ENCODE measurements at regions not wholly inside any gene's neighbourhood (a gene's known extent, or its start where the extent isn't known, plus 50 kb on each side); places are given as distances from the start of the nearest gene placed in this dataset.

DNA sequence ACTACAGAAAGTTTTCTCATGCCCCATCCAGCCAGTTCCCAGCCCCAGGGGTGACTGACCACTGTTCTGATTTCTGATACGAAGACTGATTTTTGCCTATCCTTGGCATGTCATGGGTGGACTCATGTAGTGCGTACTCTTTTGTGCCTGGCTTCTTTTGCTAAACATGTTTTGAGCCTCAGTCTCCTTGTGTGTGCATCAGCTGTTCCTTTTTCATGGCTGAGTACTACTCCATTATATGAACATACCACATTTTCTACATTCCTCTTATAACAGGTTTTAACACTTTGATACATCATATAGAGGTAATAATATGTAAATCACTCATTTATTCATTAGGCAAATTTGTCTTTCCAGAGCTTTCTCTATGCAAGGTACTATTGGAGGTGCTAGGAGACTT is 126.7 kb downstream of the ANAPC4 start:
- no peak for DNase-seq (ENCODE audit: unreplicated experiment)
- Mint-ChIP-seq H3K4me3 (ENCODE audit: unreplicated experiment) (no peak overlapping the region), H3K9me3 (ENCODE audit: unreplicated experiment) (no peaks in the 10 kb centered on the region), H3K27ac (ENCODE audit: low read depth, unreplicated experiment) (no peak overlapping the region), H3K27me3 (ENCODE audit: insufficient read depth, unreplicated experiment) (no peaks in the 10 kb centered on the region), H3K36me3 (ENCODE audit: insufficient read depth, unreplicated experiment) (peaks cover 7% of the 10 kb centered on the region), H3K4me1 (ENCODE audit: insufficient read depth, unreplicated experiment) (no peaks in the 10 kb centered on the region)
- TF ChIP-seq, protein P1, sequence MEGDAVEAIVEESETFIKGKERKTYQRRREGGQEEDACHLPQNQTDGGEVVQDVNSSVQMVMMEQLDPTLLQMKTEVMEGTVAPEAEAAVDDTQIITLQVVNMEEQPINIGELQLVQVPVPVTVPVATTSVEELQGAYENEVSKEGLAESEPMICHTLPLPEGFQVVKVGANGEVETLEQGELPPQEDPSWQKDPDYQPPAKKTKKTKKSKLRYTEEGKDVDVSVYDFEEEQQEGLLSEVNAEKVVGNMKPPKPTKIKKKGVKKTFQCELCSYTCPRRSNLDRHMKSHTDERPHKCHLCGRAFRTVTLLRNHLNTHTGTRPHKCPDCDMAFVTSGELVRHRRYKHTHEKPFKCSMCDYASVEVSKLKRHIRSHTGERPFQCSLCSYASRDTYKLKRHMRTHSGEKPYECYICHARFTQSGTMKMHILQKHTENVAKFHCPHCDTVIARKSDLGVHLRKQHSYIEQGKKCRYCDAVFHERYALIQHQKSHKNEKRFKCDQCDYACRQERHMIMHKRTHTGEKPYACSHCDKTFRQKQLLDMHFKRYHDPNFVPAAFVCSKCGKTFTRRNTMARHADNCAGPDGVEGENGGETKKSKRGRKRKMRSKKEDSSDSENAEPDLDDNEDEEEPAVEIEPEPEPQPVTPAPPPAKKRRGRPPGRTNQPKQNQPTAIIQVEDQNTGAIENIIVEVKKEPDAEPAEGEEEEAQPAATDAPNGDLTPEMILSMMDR (IDR thresholded peaks at IDR 0.05; ENCODE audit: unreplicated experiment): no peak
- POLR2A ChIA-PET: interaction anchor here (0.7 kb wide), 1 partner anchor 50 kb away, joined by 3 read pairs; no protein-coding TSS in a partner anchor
- intact Hi-C loops (cut with micrococcal nuclease): no loop called here
- BruUV-seq (replicated peaks): no TSS peak
- CTCF ChIA-PET: no interaction called here

- intact Hi-C loops (cut with micrococcal nuclease): no loop called here
- peaks cover 7% of the 10 kb centered on the region for H3K36me3 Mint-ChIP-seq (ENCODE audit: insufficient read depth, unreplicated experiment)
- CTCF ChIA-PET: no interaction called here
Measured at GRCh38 chr4:25504932-25505636, 128.0 kb downstream of the ANAPC4 start.

GRCh38 chr4:25505637-25505991 is 128.6 kb downstream of the ANAPC4 start:
- Mint-ChIP-seq H3K4me1 (ENCODE audit: insufficient read depth, unreplicated experiment) (no peaks in the 10 kb centered on the region), H3K27me3 (ENCODE audit: insufficient read depth, unreplicated experiment) (no peaks in the 10 kb centered on the region), H3K27ac (ENCODE audit: low read depth, unreplicated experiment) (no peak overlapping the region), H3K4me3 (ENCODE audit: unreplicated experiment) (no peak overlapping the region), H3K36me3 (ENCODE audit: insufficient read depth, unreplicated experiment) (peaks cover 7% of the 10 kb centered on the region), H3K9me3 (ENCODE audit: unreplicated experiment) (no peaks in the 10 kb centered on the region)
- DNase-seq (ENCODE audit: unreplicated experiment): no peak
- intact Hi-C loops (cut with micrococcal nuclease): no loop called here
- CTCF ChIA-PET: interaction anchor here (1.1 kb wide), 1 partner anchor 262 kb away, joined by 3 read pairs; no protein-coding TSS in a partner anchor
- TF ChIP-seq, protein P1 (IDR thresholded peaks at IDR 0.05; ENCODE audit: unreplicated experiment): no peak
- POLR2A ChIA-PET: no interaction called here
- BruUV-seq (replicated peaks): no TSS peak

More at GRCh38 chr4:25504932-25505636, 128.0 kb downstream of the ANAPC4 start:
- TF ChIP-seq, protein P1 (IDR thresholded peaks at IDR 0.05; ENCODE audit: unreplicated experiment): no peak
- Mint-ChIP-seq H3K27ac (ENCODE audit: low read depth, unreplicated experiment) (no peak overlapping the region), H3K4me3 (ENCODE audit: unreplicated experiment) (no peak overlapping the region), H3K4me1 (ENCODE audit: insufficient read depth, unreplicated experiment) (no peaks in the 10 kb centered on the region), H3K9me3 (ENCODE audit: unreplicated experiment) (no peaks in the 10 kb centered on the region), H3K27me3 (ENCODE audit: insufficient read depth, unreplicated experiment) (no peaks in the 10 kb centered on the region)
- POLR2A ChIA-PET: no interaction called here
- no TSS peak for BruUV-seq (replicated peaks)
- no peak for DNase-seq (ENCODE audit: unreplicated experiment)

GRCh38 chr4:25506032-25506571 is 129.0 kb downstream of the ANAPC4 start:
- Mint-ChIP-seq H3K9me3 (ENCODE audit: unreplicated experiment) (no peaks in the 10 kb centered on the region), H3K36me3 (ENCODE audit: insufficient read depth, unreplicated experiment) (peaks cover 7% of the 10 kb centered on the region), H3K27me3 (ENCODE audit: insufficient read depth, unreplicated experiment) (no peaks in the 10 kb centered on the region), H3K27ac (ENCODE audit: low read depth, unreplicated experiment) (no peak overlapping the region), H3K4me3 (ENCODE audit: unreplicated experiment) (no peak overlapping the region), H3K4me1 (ENCODE audit: insufficient read depth, unreplicated experiment) (no peaks in the 10 kb centered on the region)
- TF ChIP-seq, protein P1 (IDR thresholded peaks at IDR 0.05; ENCODE audit: unreplicated experiment): no peak
- intact Hi-C loops (cut with micrococcal nuclease): no loop called here
- ChIA-PET POLR2A (interaction anchor here (0.6 to 0.9 kb wide), 2 partner anchors 65 to 271 kb away, joined by 3 read pairs; no protein-coding TSS in a partner anchor), CTCF (interaction anchor here (0.6 to 1.1 kb wide), 3 partner anchors 262 to 1883 kb away, joined by 3 to 4 read pairs (median 3); no protein-coding TSS in a partner anchor)
- no TSS peak for BruUV-seq (replicated peaks)
- DNase-seq (ENCODE audit: unreplicated experiment): no peak
